SK-N-SH (cell line): ENCODE measurements at regions not wholly inside any gene's neighbourhood (a gene's known extent, or its start where the extent isn't known, plus 50 kb on each side); places are given as distances from the start of the nearest gene placed in this dataset.

Experiments used
- CTCF ChIA-PET: fragments of 300-600, 350-600 bp; formaldehyde crosslinking; extraction: SDS; loops from one replicate; lab custom pipeline; 2021; lab: Yijun Ruan, JAX
- POLR2A ChIA-PET: fragments of 350-600 bp; sonication (Branson Sonifier 250); formaldehyde crosslinking; extraction: SDS; loops from one replicate; lab custom pipeline; 2020; ENCODE audit warnings: antibody characterized with exemption, inconsistent platforms; lab: Yijun Ruan, JAX
- DNase-seq: peaks from one replicate; pipeline ENCODE4 v3.0.0; 2012
- H2AFZ ChIP-seq: fragments of 200-600 bp; sonication (generic); 2 replicates; pipeline ENCODE4 v1.8.1; 2016; ENCODE audit warnings: antibody characterized with exemption, mild to moderate bottlenecking, low read depth
- H3F3A ChIP-seq: fragments of 200-600 bp; sonication (generic); replicated peaks from 2 replicates; pipeline ENCODE3; 2016; ENCODE audit warnings: antibody characterized with exemption, mild to moderate bottlenecking; ENCODE audit not compliant: insufficient read depth
- H3K27ac ChIP-seq, 2 experiments: fragments of 200-500 bp in 1 of 2; fragments of 200-600 bp in 1 of 2; sonication (Bioruptor generic) in 1 of 2; sonication (generic), shearing (Covaris generic) in 1 of 2; 2 replicates each; pipeline versions ENCODE4 v1.5.1 to v1.6.1; 2014 to 2016; ENCODE audit warnings: low read depth in 2 of 2, inconsistent platforms in 1 of 2, low read length in 1 of 2, mild to moderate bottlenecking in 1 of 2, mixed read lengths in 1 of 2
- H3K27me3 ChIP-seq: fragments of 200-600 bp; sonication (generic), shearing (Covaris generic); 2 replicates; pipeline ENCODE4 v1.6.1; 2016; ENCODE audit warnings: mixed run types; ENCODE audit not compliant: insufficient read depth
- H3K36me3 ChIP-seq, 2 experiments: fragments of 200-500 bp in 1 of 2; fragments of 200-600 bp in 1 of 2; sonication (Bioruptor generic) in 1 of 2; sonication (generic) in 1 of 2; replicated peaks in 1 of 2; 2 replicates each; pipeline versions ENCODE3 to v1.5.1; 2014 to 2016; ENCODE audit warnings: low read length in 1 of 2, mild to moderate bottlenecking in 1 of 2; ENCODE audit not compliant: insufficient read depth in 2 of 2, control insufficient read depth in 1 of 2
- H3K4me1 ChIP-seq, 2 experiments: fragments of 200-500 bp in 1 of 2; fragments of 200-600 bp in 1 of 2; sonication (Bioruptor generic) in 1 of 2; sonication (generic), shearing (Covaris generic) in 1 of 2; 2 replicates each; pipeline versions ENCODE4 v1.5.1 to v1.6.1; 2014 to 2016; ENCODE audit warnings: low read depth in 1 of 2, low read length in 1 of 2, mixed run types in 1 of 2; ENCODE audit not compliant: insufficient read depth in 2 of 2, control insufficient read depth in 1 of 2
- H3K4me2 ChIP-seq: fragments of 200-600 bp; sonication (generic), shearing (Covaris generic); 2 replicates; pipeline ENCODE4 v1.6.1; 2017; ENCODE audit warnings: mixed run types
- H3K4me3 ChIP-seq, 2 experiments: fragments of 200-500 bp in 1 of 2; fragments of 200-600 bp in 1 of 2; sonication (Bioruptor generic) in 1 of 2; sonication (generic), shearing (Covaris generic) in 1 of 2; 2 replicates each; pipeline versions ENCODE4 v1.5.1 to v1.8.1; 2014 to 2016; ENCODE audit warnings: low read depth in 2 of 2, inconsistent platforms in 1 of 2, low read length in 1 of 2, mild to moderate bottlenecking in 1 of 2, mixed read lengths in 1 of 2, moderate library complexity in 1 of 2
- H3K79me2 ChIP-seq: fragments of 200-600 bp; sonication (generic); 2 replicates; pipeline ENCODE4 v1.8.1; 2017; ENCODE audit warnings: mild to moderate bottlenecking; ENCODE audit not compliant: insufficient read depth
- H3K9ac ChIP-seq: fragments of 200-600 bp; sonication (generic); 2 replicates; pipeline ENCODE4 v1.6.1; 2017; ENCODE audit warnings: mixed run types
- H3K9me2 ChIP-seq: fragments of 200-600 bp; sonication (generic); 2 replicates; pipeline ENCODE4 v1.6.1; 2017; ENCODE audit warnings: mixed run types
- H3K9me3 ChIP-seq: fragments of 200-600 bp; sonication (generic); 2 replicates; pipeline ENCODE4 v1.6.1; 2017; ENCODE audit warnings: mixed run types, mild to moderate bottlenecking, moderate library complexity
- H4K20me1 ChIP-seq: fragments of 200-600 bp; sonication (generic); 2 replicates; pipeline ENCODE4 v1.6.1; 2017; ENCODE audit warnings: mild to moderate bottlenecking, mixed run types; ENCODE audit not compliant: insufficient read depth
- CHD2 ChIP-seq: fragments of 150-350 bp; IDR thresholded peaks from 2 replicates; pipeline ENCODE4 v1.6.1; 2018; ENCODE audit warnings: low read length; ENCODE audit not compliant: partially characterized antibody
- FOXJ3 ChIP-seq: sonication (generic); formaldehyde crosslinking; IDR thresholded peaks from 2 replicates; pipeline ENCODE4 v1.5.1; 2020; ENCODE audit warnings: mild to moderate bottlenecking, missing genetic modification reagents
- GABPA ChIP-seq: IDR thresholded peaks from 2 replicates; pipeline ENCODE4 v1.4.0; 2012; ENCODE audit warnings: low read depth, mild to moderate bottlenecking
- GATA2 ChIP-seq: sonication (generic); formaldehyde crosslinking; IDR thresholded peaks from 2 replicates; pipeline ENCODE4 v1.5.0; 2020; ENCODE audit warnings: mild to moderate bottlenecking, missing genetic modification reagents
- MEF2A ChIP-seq: IDR thresholded peaks from 2 replicates; pipeline ENCODE4 v1.4.0; 2012; ENCODE audit warnings: low read depth, borderline replicate concordance
- MXI1 ChIP-seq: IDR thresholded peaks from 2 replicates; pipeline ENCODE4 v1.6.1; 2012; ENCODE audit warnings: mild to moderate bottlenecking, low read depth, low read length, improper control_type of control experiment
- RAD21 ChIP-seq: IDR thresholded peaks from 2 replicates; pipeline ENCODE4 v1.6.1; 2012; ENCODE audit warnings: mild to moderate bottlenecking, low read length
- RCOR1 ChIP-seq: fragments of 150-350 bp; IDR thresholded peaks from 2 replicates; pipeline ENCODE4 v1.6.1; 2017; ENCODE audit warnings: antibody characterized with exemption, low read length
- RFX5 ChIP-seq: IDR thresholded peaks from 2 replicates; pipeline ENCODE4 v1.6.1; 2012; ENCODE audit warnings: mild to moderate bottlenecking, improper control_type of control experiment, low read length
- RXRA ChIP-seq: IDR thresholded peaks from 2 replicates; pipeline ENCODE4 v1.4.0; 2012; ENCODE audit warnings: low read depth, mild to moderate bottlenecking, borderline replicate concordance
- SMC3 ChIP-seq: IDR thresholded peaks from 2 replicates; pipeline ENCODE4 v1.6.1; 2012; ENCODE audit warnings: low read depth, low read length, improper control_type of control experiment
- TCF12 ChIP-seq: IDR thresholded peaks from 2 replicates; pipeline ENCODE4 v1.4.0; 2012
- WGBS: methylation state at CpG from one replicate; pipeline ENCODE4 v1.1.6; 2017; ENCODE audit warnings: low lambda C conversion rate; 5-methylcytosine and 5-hydroxymethylcytosine counted together
- TF ChIP-seq, protein P1 (sequence below): IDR thresholded peaks from 2 replicates; pipeline ENCODE4 v1.4.0; 2012; ENCODE audit warnings: low read depth, borderline replicate concordance
- TF ChIP-seq, protein P2 (sequence below): fragments of 200-600 bp; sonication (generic); IDR thresholded peaks from 2 replicates; pipeline ENCODE4 v1.6.1; 2017; ENCODE audit warnings: antibody characterized with exemption, mild to moderate bottlenecking, moderate library complexity
- TF ChIP-seq, protein P3 (sequence below): fragments of 150-350 bp; IDR thresholded peaks from 2 replicates; pipeline ENCODE4 v1.6.1; 2016; ENCODE audit warnings: mild to moderate bottlenecking, low read depth, low read length
- TF ChIP-seq, protein P4 (sequence below): IDR thresholded peaks from 2 replicates; pipeline ENCODE4; 2012

DNA sequence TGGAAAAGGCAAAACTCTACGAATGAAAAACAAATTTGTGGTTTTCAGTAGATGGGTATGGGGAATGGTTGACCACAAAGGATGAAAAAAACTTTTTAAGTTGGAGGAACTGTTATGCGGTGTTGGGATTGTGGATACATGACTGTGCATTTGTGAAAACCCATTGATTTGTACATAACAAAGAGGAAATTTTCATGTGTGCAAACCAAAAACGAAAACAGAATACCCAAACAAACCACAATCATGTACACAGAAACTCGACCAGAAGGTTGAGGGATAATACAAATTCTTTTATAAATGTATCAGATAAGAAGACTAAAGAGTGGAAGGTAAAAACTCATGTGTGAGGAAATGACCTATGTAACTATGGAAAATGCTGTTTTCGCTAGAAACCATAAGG lies 1012.4 kb downstream of the CDH18 start:
- Histone ChIP-seq H3K27ac (no peak overlapping the region), H3K4me3 (no peak overlapping the region), H2AFZ (no peak overlapping the region), H3K4me2 (no peak overlapping the region), H3K9ac (no peak overlapping the region), H3K4me1 (no peaks in the 10 kb centered on the region), H3K9me3 (no peaks in the 10 kb centered on the region), H3F3A (no peaks in the 10 kb centered on the region), H3K79me2 (no peaks in the 10 kb centered on the region), H3K9me2 (no peaks in the 10 kb centered on the region), H3K27me3 (no peaks in the 10 kb centered on the region), H4K20me1 (no peaks in the 10 kb centered on the region), H3K36me3 (no peaks in the 10 kb centered on the region)
- DNase-seq, result no peak
- ChIA-PET POLR2A (no interaction called here), CTCF (no interaction called here)
- TF ChIP-seq, protein P1, sequence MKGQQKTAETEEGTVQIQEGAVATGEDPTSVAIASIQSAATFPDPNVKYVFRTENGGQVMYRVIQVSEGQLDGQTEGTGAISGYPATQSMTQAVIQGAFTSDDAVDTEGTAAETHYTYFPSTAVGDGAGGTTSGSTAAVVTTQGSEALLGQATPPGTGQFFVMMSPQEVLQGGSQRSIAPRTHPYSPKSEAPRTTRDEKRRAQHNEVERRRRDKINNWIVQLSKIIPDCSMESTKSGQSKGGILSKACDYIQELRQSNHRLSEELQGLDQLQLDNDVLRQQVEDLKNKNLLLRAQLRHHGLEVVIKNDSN, result no peak
- TF ChIP-seq GATA2 (CRISPR knock-in tag) (no peak), MXI1 (no peak), TCF12 (no peak), RAD21 (no peak), RXRA (no peak), CHD2 (no peak), RFX5 (no peak), MEF2A (no peak), GABPA (no peak), SMC3 (no peak), RCOR1 (no peak), FOXJ3 (CRISPR knock-in tag) (no peak)
- TF ChIP-seq, protein P2, sequence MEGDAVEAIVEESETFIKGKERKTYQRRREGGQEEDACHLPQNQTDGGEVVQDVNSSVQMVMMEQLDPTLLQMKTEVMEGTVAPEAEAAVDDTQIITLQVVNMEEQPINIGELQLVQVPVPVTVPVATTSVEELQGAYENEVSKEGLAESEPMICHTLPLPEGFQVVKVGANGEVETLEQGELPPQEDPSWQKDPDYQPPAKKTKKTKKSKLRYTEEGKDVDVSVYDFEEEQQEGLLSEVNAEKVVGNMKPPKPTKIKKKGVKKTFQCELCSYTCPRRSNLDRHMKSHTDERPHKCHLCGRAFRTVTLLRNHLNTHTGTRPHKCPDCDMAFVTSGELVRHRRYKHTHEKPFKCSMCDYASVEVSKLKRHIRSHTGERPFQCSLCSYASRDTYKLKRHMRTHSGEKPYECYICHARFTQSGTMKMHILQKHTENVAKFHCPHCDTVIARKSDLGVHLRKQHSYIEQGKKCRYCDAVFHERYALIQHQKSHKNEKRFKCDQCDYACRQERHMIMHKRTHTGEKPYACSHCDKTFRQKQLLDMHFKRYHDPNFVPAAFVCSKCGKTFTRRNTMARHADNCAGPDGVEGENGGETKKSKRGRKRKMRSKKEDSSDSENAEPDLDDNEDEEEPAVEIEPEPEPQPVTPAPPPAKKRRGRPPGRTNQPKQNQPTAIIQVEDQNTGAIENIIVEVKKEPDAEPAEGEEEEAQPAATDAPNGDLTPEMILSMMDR, result no peak
- TF ChIP-seq, protein P3, sequence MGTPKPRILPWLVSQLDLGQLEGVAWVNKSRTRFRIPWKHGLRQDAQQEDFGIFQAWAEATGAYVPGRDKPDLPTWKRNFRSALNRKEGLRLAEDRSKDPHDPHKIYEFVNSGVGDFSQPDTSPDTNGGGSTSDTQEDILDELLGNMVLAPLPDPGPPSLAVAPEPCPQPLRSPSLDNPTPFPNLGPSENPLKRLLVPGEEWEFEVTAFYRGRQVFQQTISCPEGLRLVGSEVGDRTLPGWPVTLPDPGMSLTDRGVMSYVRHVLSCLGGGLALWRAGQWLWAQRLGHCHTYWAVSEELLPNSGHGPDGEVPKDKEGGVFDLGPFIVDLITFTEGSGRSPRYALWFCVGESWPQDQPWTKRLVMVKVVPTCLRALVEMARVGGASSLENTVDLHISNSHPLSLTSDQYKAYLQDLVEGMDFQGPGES, result no peak
- TF ChIP-seq, protein P4, sequence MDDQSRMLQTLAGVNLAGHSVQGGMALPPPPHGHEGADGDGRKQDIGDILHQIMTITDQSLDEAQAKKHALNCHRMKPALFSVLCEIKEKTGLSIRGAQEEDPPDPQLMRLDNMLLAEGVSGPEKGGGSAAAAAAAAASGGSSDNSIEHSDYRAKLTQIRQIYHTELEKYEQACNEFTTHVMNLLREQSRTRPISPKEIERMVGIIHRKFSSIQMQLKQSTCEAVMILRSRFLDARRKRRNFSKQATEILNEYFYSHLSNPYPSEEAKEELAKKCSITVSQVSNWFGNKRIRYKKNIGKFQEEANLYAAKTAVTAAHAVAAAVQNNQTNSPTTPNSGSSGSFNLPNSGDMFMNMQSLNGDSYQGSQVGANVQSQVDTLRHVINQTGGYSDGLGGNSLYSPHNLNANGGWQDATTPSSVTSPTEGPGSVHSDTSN, result no peak
- 9% methylated on average over 5 of the region's 5 CpGs for WGBS
